ENCODE measurements at regions not wholly inside any gene's neighbourhood (a gene's known extent, or its start where the extent isn't known, plus 50 kb on each side); places are given as distances from the start of the nearest gene placed in this dataset.

GRCh38 chr5:159398936-159399335 lies 68.6 kb upstream of the IL12B start:
- Histone ChIP-seq H3K27ac (no peak overlapping the region), H3K4me3 (no peak overlapping the region), H3K27me3 (replicated peaks; ENCODE audit: insufficient read depth) (no peaks in the 10 kb centered on the region), H3K36me3 (no peaks in the 10 kb centered on the region), H3K4me1 (replicated peaks) (no peaks in the 10 kb centered on the region), H3K9me3 (no peaks in the 10 kb centered on the region)
- TF ChIP-seq CTCF (IDR thresholded peaks at IDR 0.05) (no peak), POLR2AphosphoS5 (IDR thresholded peaks at IDR 0.05) (no peak), POLR2A (IDR thresholded peaks at IDR 0.05) (no peak)
- DNase-seq (ENCODE audit: low spot score), result no peak
- intact Hi-C loops (cut with DNase I), result no loop called here
- WGBS, result 81% methylated on average over 3 of the region's 3 CpGs

GRCh38 chr5:159400476-159400875 lies 70.2 kb upstream of the IL12B start:
- 51% methylated on average over 3 of the region's 3 CpGs for WGBS
- intact Hi-C loops (cut with DNase I), result no loop called here
- no peak overlapping the region for H3K4me3 ChIP-seq

GRCh38 chr5:159402311-159402710 lies 72.0 kb upstream of the IL12B start:
- TF ChIP-seq POLR2AphosphoS5 (IDR thresholded peaks at IDR 0.05) (no peak), POLR2A (IDR thresholded peaks at IDR 0.05) (no peak), CTCF (IDR thresholded peaks at IDR 0.05) (no peak)
- no peak for DNase-seq (ENCODE audit: low spot score)
- Histone ChIP-seq H3K27me3 (replicated peaks; ENCODE audit: insufficient read depth) (no peaks in the 10 kb centered on the region), H3K36me3 (no peaks in the 10 kb centered on the region), H3K27ac (no peak overlapping the region), H3K4me1 (replicated peaks) (no peaks in the 10 kb centered on the region), H3K4me3 (no peak overlapping the region), H3K9me3 (no peaks in the 10 kb centered on the region)
- 63% methylated on average over 1 of the region's 1 CpG for WGBS
- intact Hi-C loops (cut with DNase I), result no loop called here

More at GRCh38 chr5:159400476-159400875, 70.2 kb upstream of the IL12B start:
- Histone ChIP-seq H3K9me3 (no peaks in the 10 kb centered on the region), H3K27ac (no peak overlapping the region), H3K4me1 (replicated peaks) (no peaks in the 10 kb centered on the region), H3K27me3 (replicated peaks; ENCODE audit: insufficient read depth) (no peaks in the 10 kb centered on the region), H3K36me3 (no peaks in the 10 kb centered on the region)
- no peak for DNase-seq (ENCODE audit: low spot score)
- TF ChIP-seq CTCF (IDR thresholded peaks at IDR 0.05), result no peak
- TF ChIP-seq POLR2A (IDR thresholded peaks at IDR 0.05), result no peak
- no peak for TF ChIP-seq POLR2AphosphoS5 (IDR thresholded peaks at IDR 0.05)

- WGBS, result 89% methylated on average over 5 of the region's 5 CpGs
- H3K27ac ChIP-seq, result no peak overlapping the region
- no peaks in the 10 kb centered on the region for H3K4me1 ChIP-seq (replicated peaks)
- H3K27me3 ChIP-seq (replicated peaks; ENCODE audit: insufficient read depth), result no peaks in the 10 kb centered on the region
- intact Hi-C loops (cut with DNase I), result no loop called here
- no peaks in the 10 kb centered on the region for H3K9me3 ChIP-seq
- DNase-seq (ENCODE audit: low spot score), result no peak
- TF ChIP-seq POLR2AphosphoS5 (IDR thresholded peaks at IDR 0.05) (no peak), POLR2A (IDR thresholded peaks at IDR 0.05) (no peak), CTCF (IDR thresholded peaks at IDR 0.05) (no peak)
- no peak overlapping the region for H3K4me3 ChIP-seq
- H3K36me3 ChIP-seq, result no peaks in the 10 kb centered on the region
These were observed 72.6 kb upstream of the IL12B start for GRCh38 chr5:159402856-159403255.

DNA sequence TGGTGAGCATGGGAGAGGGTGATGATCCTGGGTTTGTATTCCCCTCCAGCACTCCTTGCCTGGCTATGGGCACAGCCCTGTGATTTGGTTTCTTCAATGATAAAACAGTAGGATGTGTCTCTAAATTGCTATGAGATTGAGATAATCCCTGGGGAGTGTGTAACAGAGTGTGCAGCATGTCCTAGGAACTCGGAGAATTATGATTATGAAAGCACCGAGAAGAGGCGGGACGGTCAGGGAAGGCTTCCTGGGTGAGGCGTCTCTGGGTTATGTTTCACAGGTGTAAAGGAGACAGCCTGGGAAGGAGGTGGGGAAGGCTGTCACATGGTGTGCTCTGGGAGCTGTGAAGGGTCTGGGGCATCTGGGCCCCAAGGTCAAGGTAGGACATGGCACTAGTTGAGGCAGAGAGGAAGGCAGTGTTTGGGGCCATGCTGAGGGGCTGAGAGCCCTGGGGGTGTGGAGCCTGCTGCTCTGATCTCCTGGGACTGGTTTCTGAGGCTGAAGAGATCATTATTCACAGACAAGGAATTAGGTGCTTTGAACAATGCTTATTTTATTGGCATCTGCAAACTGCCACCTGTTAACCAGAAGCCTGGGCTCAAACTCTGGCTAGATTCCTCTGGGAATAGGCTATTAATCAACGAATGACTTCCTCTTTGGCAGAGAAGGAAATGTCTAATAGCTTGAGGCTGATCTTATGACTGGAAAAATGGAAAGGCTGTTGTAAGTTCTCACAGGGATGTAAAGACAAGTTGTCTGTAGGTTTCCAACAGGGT lies 73.8 kb upstream of the IL12B start:
- 47% methylated on average over 6 of the region's 6 CpGs for WGBS
- Histone ChIP-seq H3K27ac (no peak overlapping the region), H3K4me1 (replicated peaks) (no peaks in the 10 kb centered on the region), H3K9me3 (no peaks in the 10 kb centered on the region), H3K4me3 (no peak overlapping the region), H3K27me3 (replicated peaks; ENCODE audit: insufficient read depth) (no peaks in the 10 kb centered on the region), H3K36me3 (no peaks in the 10 kb centered on the region)
- DNase-seq (ENCODE audit: low spot score), result no peak
- TF ChIP-seq POLR2A (IDR thresholded peaks at IDR 0.05) (no peak), CTCF (IDR thresholded peaks at IDR 0.05) (no peak), POLR2AphosphoS5 (IDR thresholded peaks at IDR 0.05) (no peak)
- intact Hi-C loops (cut with DNase I), result no loop called here
